ENCODE measurements at regions not wholly inside any gene's neighbourhood (a gene's known extent, or its start where the extent isn't known, plus 50 kb on each side); places are given as distances from the start of the nearest gene placed in this dataset.

DNA sequence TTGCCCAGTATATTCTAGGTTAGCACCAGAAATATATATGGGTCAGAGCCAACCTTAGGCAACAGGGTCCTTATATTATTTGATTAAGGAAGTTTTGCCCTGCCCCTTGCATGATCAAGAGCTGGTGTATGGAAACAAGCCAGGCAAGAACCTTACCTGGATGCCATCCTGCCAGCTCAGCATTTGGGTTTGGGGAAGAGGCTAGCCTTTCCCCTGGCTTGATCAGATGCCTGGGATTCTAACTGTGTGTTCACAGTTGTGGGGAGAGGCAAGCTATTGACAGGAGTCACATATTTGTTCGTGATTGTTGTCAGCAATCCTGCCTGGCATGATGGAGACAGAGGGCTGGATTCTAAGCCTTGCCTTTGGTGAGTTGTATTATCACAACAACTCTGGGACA lies 260.0 kb upstream of the DACH1 start:
- Histone ChIP-seq H3K4me1 (ENCODE audit: control insufficient read depth in 1 of 2, low read depth in 2 of 2) (no peaks in the 10 kb centered on the region), H3K4me3 (no peak overlapping the region), H3K9me3 (no peaks in the 10 kb centered on the region), H3K27ac (no peak overlapping the region), H3K36me3 (no peaks in the 10 kb centered on the region), H3K27me3 (replicated peaks; ENCODE audit: insufficient read depth) (no peaks in the 10 kb centered on the region)
- TF ChIP-seq, protein P1, sequence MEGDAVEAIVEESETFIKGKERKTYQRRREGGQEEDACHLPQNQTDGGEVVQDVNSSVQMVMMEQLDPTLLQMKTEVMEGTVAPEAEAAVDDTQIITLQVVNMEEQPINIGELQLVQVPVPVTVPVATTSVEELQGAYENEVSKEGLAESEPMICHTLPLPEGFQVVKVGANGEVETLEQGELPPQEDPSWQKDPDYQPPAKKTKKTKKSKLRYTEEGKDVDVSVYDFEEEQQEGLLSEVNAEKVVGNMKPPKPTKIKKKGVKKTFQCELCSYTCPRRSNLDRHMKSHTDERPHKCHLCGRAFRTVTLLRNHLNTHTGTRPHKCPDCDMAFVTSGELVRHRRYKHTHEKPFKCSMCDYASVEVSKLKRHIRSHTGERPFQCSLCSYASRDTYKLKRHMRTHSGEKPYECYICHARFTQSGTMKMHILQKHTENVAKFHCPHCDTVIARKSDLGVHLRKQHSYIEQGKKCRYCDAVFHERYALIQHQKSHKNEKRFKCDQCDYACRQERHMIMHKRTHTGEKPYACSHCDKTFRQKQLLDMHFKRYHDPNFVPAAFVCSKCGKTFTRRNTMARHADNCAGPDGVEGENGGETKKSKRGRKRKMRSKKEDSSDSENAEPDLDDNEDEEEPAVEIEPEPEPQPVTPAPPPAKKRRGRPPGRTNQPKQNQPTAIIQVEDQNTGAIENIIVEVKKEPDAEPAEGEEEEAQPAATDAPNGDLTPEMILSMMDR (IDR thresholded peaks at IDR 0.05), result no peak
- ATAC-seq (ENCODE audit: insufficient number of reproducible peaks, low FRiP score, low read depth), result no peak
- DNase-seq (ENCODE audit: low spot score), result no peak

DNA sequence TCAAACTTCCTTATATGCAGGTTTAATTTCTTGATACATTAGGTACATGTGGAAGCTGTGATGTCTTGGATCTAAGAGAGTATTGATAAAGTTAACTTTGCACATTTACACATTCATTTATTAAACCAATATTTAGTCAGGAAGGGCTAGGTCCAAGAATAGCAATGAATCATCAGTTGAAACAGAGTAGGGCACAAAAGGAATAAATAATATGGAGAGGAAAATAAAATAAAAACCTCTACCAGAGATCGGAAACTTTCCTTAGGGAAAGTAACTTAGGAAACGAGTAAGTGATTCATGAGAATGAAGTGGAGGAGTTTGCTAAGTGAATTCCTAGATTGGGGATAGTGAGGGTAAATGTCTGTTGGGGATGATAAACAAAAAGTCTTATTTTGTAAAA lies 259.4 kb upstream of the DACH1 start:
- Histone ChIP-seq H3K4me1 (ENCODE audit: control insufficient read depth in 1 of 2, low read depth in 2 of 2) (no peaks in the 10 kb centered on the region), H3K4me3 (no peak overlapping the region), H3K9me3 (no peaks in the 10 kb centered on the region), H3K27ac (no peak overlapping the region), H3K36me3 (no peaks in the 10 kb centered on the region), H3K27me3 (replicated peaks; ENCODE audit: insufficient read depth) (no peaks in the 10 kb centered on the region)
- ATAC-seq (ENCODE audit: insufficient number of reproducible peaks, low FRiP score, low read depth) (no peak), DNase-seq (ENCODE audit: low spot score) (no peak)
- TF ChIP-seq, protein P1 (IDR thresholded peaks at IDR 0.05), result no peak

DNA sequence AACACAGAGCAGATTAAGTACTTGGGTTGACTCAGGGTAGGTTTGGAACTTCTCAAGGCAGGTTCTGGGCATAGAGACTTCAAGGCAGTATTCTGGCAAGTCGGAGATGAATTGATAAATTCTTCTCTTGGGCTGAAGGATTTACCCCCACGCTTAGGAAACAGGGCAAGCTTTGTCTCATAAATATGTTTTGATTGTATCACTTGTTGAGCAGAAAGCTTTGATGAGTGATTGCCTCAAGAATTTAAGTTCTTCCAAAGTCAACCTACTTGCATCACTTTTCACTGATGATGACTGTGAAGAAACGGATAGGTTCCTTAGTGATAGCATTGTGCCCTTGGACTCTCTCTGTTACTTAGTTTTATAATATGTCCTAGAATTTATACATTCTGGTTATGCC lies 258.6 kb upstream of the DACH1 start:
- TF ChIP-seq, protein P1 (IDR thresholded peaks at IDR 0.05), result no peak
- no peaks in the 10 kb centered on the region for H3K36me3 ChIP-seq
- ATAC-seq (ENCODE audit: insufficient number of reproducible peaks, low FRiP score, low read depth) (no peak), DNase-seq (ENCODE audit: low spot score) (no peak)
- no peaks in the 10 kb centered on the region for H3K27me3 ChIP-seq (replicated peaks; ENCODE audit: insufficient read depth)
- no peaks in the 10 kb centered on the region for H3K9me3 ChIP-seq
- H3K4me1 ChIP-seq (ENCODE audit: control insufficient read depth in 1 of 2, low read depth in 2 of 2), result no peaks in the 10 kb centered on the region
- no peak overlapping the region for H3K27ac ChIP-seq
- no peak overlapping the region for H3K4me3 ChIP-seq

DNA sequence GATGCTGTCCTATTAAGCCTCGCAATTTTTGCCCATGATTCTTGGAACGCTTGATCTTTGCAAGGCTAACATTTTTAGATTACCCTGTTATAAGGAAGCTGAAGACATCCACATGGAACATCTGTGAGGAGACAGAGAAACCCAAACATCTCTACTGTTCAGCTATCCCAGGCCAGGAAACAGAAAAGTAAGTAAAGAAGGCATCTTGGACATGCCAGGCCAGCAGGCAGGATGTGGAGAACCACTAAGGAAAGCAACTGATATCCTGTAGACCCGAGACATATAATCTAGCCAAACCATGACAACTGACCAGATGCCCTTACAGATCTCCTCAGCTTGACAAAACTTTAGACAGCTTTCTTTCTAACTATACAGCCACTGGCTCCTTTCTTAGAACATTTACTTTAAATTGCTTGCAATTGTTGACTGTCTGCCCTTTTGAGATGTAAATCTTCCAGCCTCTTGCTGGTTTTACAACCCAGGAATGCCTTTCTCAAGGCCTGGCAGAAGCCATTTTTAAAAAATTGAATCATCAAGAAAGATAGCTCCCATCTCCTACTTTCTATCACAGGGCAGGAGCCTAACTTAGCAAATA lies 255.8 kb upstream of the DACH1 start:
- no peak for DNase-seq (ENCODE audit: low spot score)
- H3K36me3 ChIP-seq, result no peaks in the 10 kb centered on the region
- TF ChIP-seq, protein P1 (IDR thresholded peaks at IDR 0.05), result no peak
- no peak for ATAC-seq (ENCODE audit: insufficient number of reproducible peaks, low FRiP score, low read depth)
- H3K9me3 ChIP-seq, result no peaks in the 10 kb centered on the region
- H3K4me1 ChIP-seq (ENCODE audit: control insufficient read depth in 1 of 2, low read depth in 2 of 2), result no peaks in the 10 kb centered on the region
- no peaks in the 10 kb centered on the region for H3K27me3 ChIP-seq (replicated peaks; ENCODE audit: insufficient read depth)
- H3K4me3 ChIP-seq, result no peak overlapping the region
- H3K27ac ChIP-seq, result no peak overlapping the region

DNA sequence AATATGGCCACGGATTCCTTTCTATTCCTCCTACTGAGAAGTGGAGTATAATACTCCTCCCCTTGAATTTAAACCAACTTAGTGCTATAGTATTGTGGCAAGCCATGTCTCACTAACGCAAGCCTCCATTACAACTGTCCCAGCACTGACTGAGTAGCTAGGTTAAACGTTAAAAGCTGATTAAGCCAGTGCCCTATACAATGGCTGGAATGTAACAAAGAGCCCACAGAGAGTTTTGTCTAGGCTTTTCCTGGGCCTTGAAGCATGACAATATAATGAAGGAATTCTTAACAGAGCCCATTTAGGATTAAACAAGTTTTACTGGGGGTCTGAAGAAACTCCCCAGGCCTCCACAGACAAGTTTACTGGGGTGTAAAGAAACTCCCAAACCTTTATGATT lies 254.5 kb upstream of the DACH1 start:
- H3K36me3 ChIP-seq, result no peaks in the 10 kb centered on the region
- no peak overlapping the region for H3K4me3 ChIP-seq
- H3K4me1 ChIP-seq (ENCODE audit: control insufficient read depth in 1 of 2, low read depth in 2 of 2), result no peaks in the 10 kb centered on the region
- H3K27ac ChIP-seq, result no peak overlapping the region
- no peaks in the 10 kb centered on the region for H3K27me3 ChIP-seq (replicated peaks; ENCODE audit: insufficient read depth)
- TF ChIP-seq, protein P1 (IDR thresholded peaks at IDR 0.05), result no peak
- no peak for ATAC-seq (ENCODE audit: insufficient number of reproducible peaks, low FRiP score, low read depth)
- no peak for DNase-seq (ENCODE audit: low spot score)
- no peaks in the 10 kb centered on the region for H3K9me3 ChIP-seq
